HL-60/S4 treated with phorbol 12-myristate 13-acetate at 8.2 ng/mL for 4 days and 3 days (cell line): ENCODE measurements at regions not wholly inside any gene's neighbourhood (a gene's known extent, or its start where the extent isn't known, plus 50 kb on each side); places are given as distances from the start of the nearest gene placed in this dataset.

Experiments
- in situ Hi-C: fragments of 300-500 bp; cut with MboI; formaldehyde crosslinking; loops from 2 replicates; pipeline ENCODE4 v1.15.0; 2022; ENCODE audit warnings: low sequenced_read_pairs

DNA sequence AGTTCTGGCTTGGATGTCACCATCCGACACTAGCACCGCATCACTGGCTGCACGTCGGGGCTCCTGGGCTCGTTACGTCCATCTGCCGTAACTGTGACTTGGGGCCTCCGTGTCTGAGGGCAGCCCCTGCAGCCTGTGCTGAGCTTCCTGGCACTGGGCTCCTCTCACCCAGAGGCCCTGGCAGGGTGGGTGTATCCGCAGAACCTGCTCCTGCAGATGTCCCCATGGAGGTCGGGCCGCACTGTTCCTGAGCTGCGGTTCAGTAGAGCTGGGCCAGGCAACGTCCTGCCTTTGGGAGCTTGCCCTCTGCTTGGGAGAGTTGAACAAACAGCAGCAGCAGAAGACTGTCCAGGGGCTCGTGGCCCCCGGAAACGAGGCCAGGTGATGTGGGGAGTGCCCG lies 71.4 kb downstream of the RGS12 start:
- in situ Hi-C loops, result no loop called here

DNA sequence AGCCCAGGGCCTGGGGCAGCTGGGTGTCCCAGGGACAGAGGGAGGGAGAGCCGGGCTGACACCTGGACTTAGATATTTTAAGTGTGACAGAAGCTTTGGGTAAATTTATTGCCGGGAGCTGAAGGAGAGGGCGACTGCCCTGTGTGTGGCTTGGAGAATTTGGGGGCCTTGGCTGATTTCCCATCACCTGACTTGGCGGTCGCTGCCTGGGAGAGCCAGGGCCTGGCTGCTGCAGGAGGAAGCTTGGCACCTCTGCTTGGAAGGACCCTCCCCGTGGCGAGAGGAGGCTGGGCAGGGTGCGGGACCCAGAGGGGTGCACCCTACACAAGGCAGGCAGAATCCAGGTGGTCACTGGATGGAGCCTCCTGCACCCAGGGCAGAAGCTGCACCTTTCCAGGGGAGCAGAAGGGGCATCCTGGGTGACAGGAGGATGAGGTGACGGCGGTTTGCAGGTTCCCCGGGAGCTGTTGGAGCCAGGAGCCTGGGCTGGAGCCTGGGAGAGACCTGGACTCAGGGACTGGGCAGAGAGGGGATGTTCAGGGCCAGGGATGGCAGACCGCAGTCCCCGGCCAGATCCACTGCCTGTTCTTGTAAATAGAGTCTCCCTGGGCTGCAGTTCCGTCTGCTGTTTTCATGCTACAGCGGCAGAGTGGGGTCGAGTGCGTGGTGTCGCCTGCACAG lies 72.0 kb downstream of the RGS12 start:
- in situ Hi-C loops, result no loop called here

DNA sequence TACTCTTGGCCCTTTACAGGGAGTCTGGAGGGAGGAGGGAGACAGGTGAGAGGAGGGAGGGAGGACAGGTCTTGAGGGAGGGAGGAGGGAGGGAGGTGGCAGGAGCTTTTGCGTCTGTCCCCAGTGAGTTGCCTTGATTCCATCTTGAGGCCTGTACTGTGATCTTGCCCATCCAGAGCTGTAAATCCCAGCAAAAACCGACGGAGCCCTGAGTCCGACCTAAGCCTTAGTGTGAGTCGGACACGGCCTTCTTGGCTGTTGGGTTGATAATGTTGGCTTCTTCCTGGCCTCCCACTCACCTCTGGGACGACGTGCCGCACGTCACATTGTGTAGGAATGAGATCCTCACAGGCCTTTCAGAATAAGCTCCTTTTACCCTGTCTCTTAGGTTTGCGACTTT lies 72.5 kb downstream of the RGS12 start:
- in situ Hi-C loops, result no loop called here

DNA sequence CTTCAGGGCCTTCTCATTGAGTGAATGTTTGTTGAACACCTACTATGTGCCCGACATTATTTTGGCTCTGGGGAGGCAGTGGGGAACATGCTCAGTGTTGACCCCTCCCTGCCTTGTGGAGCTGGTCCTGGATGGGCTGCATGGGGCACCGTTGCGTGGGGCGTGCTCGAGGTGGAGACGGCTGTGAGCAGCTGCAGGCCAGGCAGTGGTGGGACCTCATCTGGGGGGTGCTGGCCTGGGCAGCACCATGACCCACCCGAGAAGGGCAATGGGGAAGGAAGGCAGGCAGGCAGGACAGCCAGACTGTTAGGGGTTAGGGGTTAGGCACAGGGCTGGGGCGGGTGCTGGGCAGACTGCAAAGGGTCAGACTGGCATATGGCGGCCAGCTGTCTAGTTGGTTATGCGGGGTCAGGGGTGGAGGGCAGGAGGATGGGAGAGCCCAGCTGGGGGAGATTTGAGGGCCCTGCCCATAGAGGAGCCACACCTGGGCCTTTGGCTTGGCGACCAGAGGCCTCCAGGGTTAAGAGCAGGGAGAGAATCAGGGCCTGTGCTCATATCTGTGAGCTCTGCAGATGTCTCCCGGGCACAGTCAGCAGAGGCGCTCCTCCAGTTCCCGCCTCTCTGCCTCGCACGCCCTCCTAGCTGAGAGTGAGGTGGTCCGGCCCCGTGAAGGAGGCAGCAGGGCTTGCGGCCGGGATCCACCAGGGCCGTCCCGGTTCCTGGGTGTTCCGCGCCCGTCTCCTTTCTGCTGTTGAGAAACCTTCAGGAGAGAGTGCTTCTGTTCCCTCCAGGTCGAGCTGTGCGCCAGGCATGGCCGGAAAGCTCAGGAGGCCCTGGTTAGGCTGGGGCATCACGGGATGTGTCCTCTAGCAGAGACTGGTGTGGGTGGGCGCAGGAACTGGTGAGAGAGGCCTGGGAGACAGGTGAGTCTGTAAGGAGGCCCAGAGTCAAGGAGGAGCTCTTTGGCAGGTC lies 73.3 kb downstream of the RGS12 start:
- in situ Hi-C loops, result no loop called here

DNA sequence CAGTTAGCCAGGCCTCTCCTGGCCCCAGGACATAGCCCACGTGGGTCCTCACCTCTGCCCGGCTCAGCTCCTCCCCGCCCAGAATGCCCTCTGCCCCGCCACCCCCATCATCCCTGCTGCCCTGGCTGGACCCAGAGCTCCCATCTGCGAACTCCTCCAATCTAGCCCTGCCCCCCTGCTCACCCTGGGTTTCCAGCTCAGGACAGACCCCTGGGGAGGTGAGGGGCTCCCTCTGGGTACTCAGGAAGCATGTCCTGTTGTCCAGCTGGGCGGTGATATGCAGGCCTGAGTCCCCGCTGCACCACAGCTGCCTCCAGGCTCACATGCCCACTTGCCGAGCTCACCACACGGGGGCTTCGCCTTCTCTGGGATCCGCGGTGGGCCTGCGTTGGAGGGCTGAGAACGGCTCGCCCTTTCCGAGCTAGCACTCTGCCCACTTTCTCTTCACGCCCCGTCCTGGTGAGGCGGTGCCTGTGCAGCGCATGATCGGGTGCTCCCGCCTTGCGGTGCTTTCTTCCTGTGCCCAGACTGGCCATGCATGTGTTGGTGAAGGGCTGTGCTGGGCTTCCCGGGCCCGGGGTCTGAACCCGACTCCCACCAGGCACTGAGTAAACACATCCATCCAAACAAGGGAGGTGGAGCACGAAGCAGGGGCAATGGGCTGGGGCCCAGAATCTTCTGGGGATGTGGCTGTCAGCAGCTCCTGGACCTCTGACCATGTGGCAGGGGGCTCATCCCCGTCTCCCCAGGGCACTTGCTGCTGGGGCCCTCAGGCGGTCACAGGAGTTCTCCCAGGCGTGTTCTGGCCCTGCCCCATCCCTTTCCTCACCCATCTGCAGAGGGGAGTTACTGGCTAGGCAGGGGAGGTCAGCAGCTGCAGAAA lies 74.3 kb downstream of the RGS12 start:
- in situ Hi-C loops, result no loop called here

DNA sequence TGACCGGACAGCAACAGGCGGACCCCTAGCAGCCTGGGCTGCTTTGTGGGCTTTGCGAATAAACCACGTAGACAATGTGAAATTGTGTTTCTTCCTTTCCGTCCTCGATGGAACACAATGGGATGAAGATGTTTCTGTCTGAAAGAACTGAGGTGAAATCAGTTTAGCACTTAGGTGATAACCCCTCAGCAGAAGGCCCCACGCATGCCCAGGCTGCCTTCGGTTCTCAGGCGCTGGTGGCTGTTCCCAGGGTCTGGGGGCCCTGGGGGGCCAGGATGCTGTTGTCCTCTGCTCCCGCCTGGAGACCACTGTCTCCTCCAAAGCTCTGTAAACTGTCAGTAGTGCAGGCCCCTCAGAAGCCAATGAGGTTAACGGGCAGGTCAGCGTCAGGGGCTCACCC lies 73.9 kb upstream of the HGFAC start:
- in situ Hi-C loops, result no loop called here

DNA sequence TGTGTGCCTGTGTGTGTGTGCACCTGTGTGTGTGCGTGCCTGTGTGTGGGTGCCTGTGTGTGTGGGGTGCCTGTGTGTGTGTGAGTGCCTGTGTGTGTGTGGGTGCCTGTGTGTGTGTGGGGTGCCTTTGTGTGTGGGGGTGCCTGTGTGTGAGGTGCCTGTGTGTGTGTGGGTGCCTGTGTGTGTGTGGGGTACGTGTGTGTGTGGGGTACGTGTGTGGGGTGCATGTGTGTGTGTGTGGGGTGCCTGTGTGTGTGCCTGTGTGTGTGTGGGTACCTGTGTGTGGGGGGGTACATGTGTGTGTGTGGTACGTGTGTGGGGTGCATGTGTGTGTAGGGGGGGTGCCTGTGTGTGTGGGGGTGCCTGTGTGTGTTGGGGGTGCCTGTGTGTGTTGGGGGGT lies 73.4 kb upstream of the HGFAC start:
- in situ Hi-C loops, result no loop called here

DNA sequence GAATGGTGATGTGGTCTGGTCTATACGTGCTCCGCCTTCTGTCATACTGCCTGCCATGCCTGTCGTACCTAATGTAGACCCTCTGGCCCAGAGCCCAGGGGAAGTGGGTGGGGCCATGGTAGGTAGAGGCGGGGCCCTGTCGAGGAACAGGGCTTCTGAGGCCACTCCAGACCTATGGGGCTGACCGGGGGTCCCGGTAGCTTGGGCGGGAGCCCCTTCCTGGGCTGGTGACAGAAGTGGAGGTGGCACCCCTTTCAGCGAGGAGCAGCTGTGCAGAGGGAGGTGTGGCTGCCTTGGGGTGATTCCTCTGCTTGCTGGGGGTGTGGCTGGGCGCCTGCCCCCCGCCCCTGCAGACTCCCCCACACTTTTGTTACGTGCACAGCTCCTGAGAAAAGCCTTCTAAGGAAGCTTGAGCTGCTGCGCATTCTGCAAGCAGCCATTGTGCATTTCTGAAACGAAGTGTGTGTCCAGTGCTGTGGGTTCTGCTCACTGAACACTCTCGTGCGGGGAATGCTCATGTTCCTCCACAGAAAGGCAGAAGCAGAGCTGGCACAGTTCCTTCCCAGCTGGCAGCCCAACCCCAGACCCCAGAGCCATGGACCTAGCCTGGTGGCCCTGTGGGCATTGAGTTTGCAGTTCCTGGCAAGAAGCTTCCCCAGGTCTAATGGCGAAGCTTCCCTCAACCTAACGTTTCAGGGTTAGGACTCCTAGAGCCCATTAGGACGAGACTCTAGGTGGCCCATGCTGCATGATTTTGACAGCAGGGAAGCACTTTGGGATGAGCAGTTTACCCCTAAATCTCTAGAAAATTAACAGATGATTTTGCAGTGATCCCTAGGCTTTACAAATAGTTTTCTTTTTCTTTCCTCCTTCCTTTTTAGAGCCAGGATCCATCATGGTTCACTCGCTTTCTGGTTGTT lies 72.7 kb upstream of the HGFAC start:
- in situ Hi-C loops, result no loop called here

DNA sequence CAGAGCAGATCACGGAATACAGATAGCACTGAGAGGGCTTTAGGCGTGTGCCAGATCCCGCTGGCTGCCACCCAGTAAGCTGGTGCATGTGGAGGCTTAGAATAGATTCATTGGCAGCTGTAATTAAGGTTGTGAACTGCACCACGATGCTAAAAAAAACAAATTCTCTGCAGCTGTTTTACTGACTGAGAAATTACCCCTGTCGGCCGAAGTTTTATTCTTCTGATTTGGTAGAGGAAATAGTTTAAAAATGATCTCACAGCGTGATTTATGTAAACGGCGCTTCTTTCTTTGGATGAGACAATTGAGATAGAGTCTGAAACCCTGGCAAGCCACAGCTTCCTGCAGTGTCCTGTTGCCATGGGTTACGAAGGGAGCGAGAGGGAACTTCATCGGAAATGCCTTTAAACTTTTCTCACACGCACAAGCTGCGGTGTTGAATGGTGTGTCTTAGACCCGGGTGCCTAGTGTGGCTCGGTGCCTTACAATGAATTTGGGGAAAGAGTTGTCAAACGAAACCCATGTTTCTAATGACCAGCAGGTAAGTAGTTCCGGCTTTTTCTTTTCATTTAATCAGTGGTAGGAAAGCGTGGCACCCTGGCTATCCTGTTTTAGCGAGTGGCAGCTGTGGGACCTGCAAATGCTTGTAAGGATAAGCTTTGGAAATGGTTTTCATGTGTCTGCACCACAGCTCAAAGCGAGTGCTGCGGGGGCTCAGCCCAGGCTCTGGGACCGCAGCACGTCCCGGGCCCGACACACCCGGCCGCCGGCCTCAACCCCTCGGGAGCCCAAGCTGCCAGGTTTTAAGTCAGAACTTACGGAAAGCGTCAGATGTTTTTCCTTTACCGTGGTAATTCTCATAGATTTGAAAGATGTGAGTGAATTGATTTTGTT lies 71.7 kb upstream of the HGFAC start:
- in situ Hi-C loops, result no loop called here

DNA sequence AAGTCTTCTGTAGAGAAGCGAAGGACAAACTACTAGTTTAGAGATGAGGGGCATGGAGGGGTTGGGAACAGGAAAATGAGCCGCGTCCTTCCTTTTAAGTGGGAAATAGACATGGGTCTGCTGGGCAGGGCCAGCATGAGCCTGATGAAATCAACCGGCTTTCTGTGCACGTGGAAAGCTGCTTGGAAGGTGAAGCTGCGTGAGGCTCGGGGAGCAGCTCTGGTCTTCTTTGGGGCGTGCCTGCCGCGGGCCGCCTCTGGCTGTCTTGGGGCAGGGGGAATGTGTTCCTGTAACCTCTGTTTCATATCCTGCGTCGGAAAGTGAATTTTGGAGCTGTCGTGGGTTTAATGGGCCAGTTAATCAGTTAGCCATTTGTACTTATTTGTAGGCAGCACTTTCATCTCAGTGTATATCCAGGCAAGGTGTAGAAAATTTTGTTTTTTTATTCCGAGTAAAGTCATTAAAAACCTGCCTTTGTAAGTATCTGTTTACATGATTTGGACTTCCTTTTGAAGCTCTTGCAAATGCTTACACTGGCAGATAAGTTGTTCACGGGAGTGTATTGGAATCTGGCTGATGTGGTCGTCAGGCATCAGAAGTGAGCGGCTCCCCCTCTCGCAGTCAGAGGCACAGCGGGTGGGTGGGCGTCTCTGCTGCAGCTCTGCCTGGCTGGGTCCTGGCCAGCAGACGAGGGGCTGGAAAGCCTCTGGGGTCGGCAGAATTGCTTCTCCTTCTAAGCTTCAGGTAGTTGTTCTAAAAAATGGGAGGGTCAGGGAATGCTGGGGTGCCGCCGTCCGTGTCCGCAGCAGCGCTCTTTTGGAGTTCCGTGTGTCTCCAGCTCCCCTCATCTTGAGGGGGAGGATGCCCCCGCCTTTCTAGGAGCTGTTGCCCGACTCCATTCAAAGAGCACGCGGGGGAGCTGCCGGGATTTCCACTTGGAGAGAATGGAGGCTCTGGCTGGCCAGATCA lies 70.5 kb upstream of the HGFAC start:
- in situ Hi-C loops, result no loop called here

DNA sequence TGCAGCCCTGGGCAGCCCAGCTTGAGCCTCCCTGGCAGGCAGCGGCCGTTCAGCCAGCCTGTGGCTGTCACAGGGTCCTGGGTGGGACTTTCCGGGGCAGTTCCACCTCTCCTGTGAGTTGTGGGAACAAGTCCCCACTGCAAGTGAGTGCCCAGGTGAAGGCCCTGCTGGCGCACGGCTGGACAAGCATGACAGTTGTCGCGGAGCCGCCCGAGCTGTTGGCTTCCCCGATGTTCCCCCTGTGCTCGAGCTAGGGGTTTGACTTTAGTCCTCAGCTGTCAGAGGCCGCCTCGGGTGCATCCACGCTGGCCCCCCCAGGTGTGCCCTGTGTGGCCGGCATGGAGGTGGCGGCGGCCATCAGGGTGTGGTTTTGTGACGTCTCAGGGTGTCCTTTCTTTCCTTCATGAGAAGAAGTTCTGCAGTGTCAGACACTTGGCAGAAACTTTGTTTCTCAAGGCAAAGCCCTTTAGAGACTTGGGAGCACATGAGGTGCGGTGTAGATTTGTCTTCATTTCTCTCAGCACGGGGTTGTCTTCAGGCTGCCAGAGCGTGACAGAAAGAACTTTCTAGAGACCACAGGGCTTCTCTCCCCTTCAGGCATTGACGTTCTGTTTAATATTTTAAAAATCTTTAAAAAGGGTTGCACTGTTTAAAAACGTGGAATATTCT lies 69.4 kb upstream of the HGFAC start:
- in situ Hi-C loops, result no loop called here

DNA sequence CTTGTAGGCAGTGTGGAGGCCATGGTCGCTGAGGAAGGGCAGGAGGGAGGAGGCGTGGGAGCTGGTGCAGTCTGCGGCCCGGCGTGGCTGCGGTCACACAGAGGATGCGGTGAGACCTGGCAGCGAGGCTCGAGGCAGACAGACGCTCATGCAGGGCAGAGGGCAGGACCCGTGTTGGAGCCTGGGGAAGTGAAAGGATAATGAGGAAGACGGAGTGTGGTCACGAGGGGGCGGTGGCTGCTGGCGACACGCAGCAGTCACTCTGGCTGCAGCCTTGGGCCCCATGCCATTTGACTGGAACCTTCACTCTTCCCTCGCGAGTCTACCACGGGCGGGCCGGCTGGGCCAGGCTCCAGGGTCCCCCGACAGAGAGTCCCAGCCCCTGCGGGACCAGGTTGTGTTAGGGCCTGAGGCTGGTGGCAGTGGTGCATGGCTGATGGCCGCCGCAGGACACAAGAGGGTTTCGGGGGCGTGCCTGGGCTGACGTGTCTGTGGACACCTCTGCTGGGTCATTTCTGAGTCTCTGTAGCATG lies 68.8 kb upstream of the HGFAC start:
- in situ Hi-C loops, result no loop called here

DNA sequence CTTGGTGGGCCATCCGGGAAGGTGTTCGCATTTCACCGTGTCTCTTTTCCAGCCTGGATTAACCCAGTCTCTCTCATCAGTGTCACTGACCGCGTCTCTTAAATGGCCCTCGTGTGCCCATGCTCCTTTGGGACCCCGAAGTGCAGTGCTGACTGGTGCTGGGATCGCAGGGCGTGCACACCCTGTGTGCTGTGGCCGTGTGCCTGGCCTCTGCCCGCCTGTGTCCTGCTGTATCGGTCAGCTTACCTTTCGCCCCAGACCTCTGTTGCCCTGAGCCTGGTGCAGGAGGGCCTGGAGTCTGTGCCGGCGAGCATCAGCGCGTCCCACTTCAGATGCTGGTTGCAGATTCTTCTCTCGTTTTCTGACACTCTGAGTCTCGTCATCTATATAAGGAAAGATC lies 68.3 kb upstream of the HGFAC start:
- in situ Hi-C loops, result no loop called here

DNA sequence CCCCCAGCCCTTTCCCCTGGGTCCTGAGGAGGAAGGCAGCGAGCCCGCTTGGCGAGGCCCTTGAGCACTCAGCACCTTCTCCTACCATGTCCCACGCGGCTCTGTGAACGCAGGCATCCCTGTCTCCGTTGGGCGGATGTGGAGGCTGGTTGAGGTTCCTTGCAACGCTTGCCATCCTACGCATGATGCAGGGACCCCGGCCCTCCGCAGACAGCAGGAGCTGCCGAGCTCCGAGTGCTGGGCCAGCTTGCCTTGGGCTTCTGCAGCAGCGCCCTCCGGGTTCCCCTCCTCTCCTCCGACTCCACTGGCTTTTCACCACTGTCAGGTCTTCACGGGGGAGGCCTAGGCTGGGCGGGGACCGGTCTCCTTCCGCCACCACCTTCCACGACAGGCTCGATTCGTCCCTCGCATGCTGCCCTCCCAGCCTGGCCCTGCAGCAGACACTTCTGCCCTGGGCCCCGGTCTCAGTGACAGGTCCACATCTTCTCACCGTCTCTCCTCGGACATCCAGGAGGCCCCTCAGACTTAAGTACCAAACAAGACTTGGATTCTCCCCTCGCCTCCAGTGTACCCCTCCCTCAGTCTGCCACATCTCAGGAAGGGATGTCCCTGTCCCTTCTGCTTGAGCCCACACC lies 67.6 kb upstream of the HGFAC start:
- in situ Hi-C loops, result no loop called here

DNA sequence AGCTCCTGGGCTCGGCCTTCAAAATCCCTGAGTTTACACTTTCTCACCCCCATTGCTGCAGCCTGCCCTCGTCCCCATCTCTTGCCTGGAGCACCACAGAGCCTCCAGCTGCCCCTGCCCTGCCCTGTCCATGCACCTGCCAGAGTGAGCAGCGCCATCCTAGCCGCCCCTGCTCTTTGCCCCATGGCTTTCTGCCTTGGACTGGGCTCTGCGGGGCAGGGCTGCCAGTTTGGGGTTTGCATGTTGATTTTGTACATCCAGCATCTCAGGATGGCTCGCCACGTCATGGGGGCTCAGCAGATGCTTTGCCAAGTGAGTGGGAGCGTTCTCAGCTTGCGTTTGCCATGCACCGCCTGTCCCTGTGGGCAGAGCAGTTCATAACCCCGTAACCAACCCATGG lies 67.1 kb upstream of the HGFAC start:
- in situ Hi-C loops, result no loop called here

DNA sequence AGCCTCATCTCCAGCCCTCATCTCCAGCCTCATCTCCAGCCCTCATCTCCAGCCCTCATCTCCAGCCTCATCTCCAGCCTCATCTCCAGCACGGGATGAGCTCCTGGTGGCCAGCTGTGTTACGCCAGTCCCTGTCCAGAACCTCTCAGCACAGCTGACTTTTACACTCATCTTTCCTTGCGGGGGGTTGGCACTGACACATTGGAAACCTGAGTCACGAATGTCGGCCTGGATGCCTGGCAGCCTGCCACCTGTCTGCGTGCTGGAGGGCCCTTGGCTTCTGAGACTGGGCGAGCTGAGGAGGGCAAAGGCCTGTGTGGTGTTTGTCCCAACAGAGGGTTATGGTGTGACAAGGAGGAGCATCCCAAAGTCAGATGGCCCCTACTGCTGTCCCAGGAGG lies 66.1 kb upstream of the HGFAC start:
- in situ Hi-C loops, result no loop called here

DNA sequence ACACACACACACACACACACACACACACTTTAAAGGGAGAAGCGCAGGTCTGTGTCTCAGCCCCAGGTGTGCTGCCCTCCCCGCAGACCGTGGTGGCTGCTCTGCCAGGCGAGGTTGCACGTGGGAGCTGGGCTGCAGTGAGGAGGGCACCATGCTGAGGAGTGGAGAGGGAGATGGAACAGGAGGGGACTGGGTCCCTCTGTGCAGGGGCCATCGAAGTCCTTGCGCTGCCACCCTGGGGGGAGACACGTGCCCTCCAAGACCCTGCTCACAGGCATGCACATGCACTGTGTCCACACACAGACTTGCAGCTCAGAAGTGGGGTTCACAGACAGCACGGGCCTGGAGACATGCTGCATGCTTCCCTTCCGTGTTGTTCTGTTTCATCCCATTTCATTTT lies 65.5 kb upstream of the HGFAC start:
- in situ Hi-C loops, result no loop called here
